HEK293T (cell line): ENCODE measurements at regions not wholly inside any gene's neighbourhood (a gene's known extent, or its start where the extent isn't known, plus 50 kb on each side); places are given as distances from the start of the nearest gene placed in this dataset.

Source experiments
- ARNT ChIP-seq: fragments of 450-650 bp; IDR thresholded peaks from 2 replicates; pipeline ENCODE4 v1.6.1; 2017; ENCODE audit warnings: mild to moderate bottlenecking
- BHLHE40 ChIP-seq: fragments of 450-650 bp; IDR thresholded peaks from 2 replicates; pipeline ENCODE4 v1.6.1; 2016; ENCODE audit warnings: mild to moderate bottlenecking, moderate library complexity, borderline replicate concordance
- FOXA1 ChIP-seq: fragments of 450-650 bp; IDR thresholded peaks from 2 replicates; pipeline ENCODE4 v1.6.1; 2016; ENCODE audit warnings: mild to moderate bottlenecking
- FOXK2 ChIP-seq: fragments of 450-650 bp; IDR thresholded peaks from 2 replicates; pipeline ENCODE4 v1.6.1; 2016; ENCODE audit warnings: mild to moderate bottlenecking
- FOXM1 ChIP-seq: fragments of 450-650 bp; IDR thresholded peaks from 2 replicates; pipeline ENCODE4 v1.6.1; 2017; ENCODE audit warnings: mild to moderate bottlenecking, borderline replicate concordance
- LEF1 ChIP-seq: fragments of 450-650 bp; IDR thresholded peaks from 2 replicates; pipeline ENCODE4 v1.6.1; 2017; ENCODE audit warnings: mild to moderate bottlenecking, borderline replicate concordance
- SP1 ChIP-seq: fragments of 450-650 bp; IDR thresholded peaks from 2 replicates; pipeline ENCODE4 v1.6.1; 2017
- SUZ12 ChIP-seq: fragments of 450-650 bp; IDR thresholded peaks from 2 replicates; pipeline ENCODE4 v1.6.1; 2016; ENCODE audit warnings: mild to moderate bottlenecking

DNA sequence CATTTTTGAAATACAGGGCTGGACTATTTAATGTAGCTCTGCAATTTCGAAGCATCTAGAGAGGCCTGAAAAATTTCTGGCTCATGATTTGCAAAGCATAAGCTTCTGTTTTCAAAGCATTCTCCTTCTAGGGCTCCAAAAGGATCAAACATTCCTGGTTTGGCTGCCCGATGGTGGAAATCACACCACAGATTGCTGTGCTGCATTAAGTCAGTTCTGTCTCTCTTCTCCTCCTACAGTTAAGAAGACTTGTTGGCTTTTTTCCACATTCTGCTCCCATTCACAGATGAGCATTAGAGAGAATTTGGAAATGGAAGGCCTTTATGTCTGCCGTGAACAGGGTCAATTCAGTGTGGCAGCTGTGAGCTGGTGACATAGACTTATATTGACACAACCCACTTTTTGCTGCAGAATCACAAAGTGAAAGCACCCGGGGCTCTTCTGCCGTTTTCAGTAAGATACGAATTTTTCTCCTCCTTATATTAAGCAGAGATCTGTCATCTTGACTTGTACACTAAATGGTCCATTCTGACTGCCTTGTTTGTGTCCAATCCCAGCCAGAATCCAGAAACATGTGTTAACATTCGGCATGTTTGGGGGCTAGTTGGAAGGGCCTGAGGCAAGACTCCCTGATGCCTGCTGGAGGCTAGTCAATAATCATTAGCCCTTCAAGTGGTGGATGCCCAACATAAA is 330.8 kb upstream of the DEFB112 start:
- TF ChIP-seq LEF1 (no peak), FOXA1 (no peak), BHLHE40 (no peak), SUZ12 (no peak), FOXM1 (no peak), FOXK2 (no peak), ARNT (no peak), SP1 (no peak)
